ENCODE measurements at regions not wholly inside any gene's neighbourhood (a gene's known extent, or its start where the extent isn't known, plus 50 kb on each side); places are given as distances from the start of the nearest gene placed in this dataset.

DNA sequence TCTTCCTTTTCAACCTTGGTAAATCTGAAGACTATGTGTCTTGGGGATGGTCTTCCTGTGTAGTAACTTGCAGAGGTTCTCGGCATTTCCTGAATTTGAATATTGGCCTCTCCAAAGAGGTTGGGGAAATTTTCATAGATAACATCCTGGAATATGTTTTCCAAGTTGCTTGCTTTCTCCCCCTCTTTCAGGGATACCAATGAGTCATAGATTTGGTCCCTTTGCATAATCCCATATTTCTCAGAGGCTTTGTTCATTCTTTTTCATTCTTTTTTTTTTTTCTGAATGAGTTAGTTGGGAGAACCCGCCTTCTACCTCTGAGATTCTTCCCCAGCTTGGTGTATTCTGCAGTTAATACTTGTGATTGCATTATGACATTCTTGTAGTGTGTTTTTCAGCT lies 549.2 kb upstream of the AMOT start:
- intact Hi-C loops (cut with micrococcal nuclease; ENCODE audit: unreplicated experiment): no loop called here
- no peak for FAIRE-seq

More for the DNA sequence above, 549.2 kb upstream of the AMOT start:
- no peak for DNase-seq (ENCODE audit: low spot score)
- Histone ChIP-seq H3K36me3 (replicated peaks in 1 of 2; ENCODE audit: control insufficient read depth in 1 of 2, insufficient read depth in 2 of 2, low read length in 2 of 2) (no peaks in the 10 kb centered on the region), H2AFZ (ENCODE audit: low read length) (no peak overlapping the region), H3K9me3 (ENCODE audit: low read length) (no peaks in the 10 kb centered on the region), H3K4me1 (ENCODE audit: insufficient read depth, low read length) (no peaks in the 10 kb centered on the region), H3K4me3 (replicated peaks in 1 of 3; ENCODE audit: insufficient read depth in 1 of 3, low read depth in 2 of 3, low read length in 3 of 3) (no peak overlapping the region), H4K20me1 (ENCODE audit: insufficient read depth, low read length) (no peaks in the 10 kb centered on the region), H3K9ac (ENCODE audit: insufficient read depth, low read depth, low read length) (no peak overlapping the region), H3K79me2 (ENCODE audit: insufficient read depth, low read length) (no peaks in the 10 kb centered on the region), H3K27me3 (ENCODE audit: control insufficient read depth in 1 of 2, insufficient read depth in 2 of 2, low read length in 2 of 2) (no peaks in the 10 kb centered on the region), H3K27ac (ENCODE audit: extremely low read length, insufficient read depth, low read length) (no peak overlapping the region), H3K4me2 (ENCODE audit: low read depth, low read length) (no peak overlapping the region)
- ChIA-PET CTCF (ENCODE audit: low intra/inter-chr PET ratio, low total read pairs) (no interaction called here), POLR2A (no interaction called here)
- in situ Hi-C loops (cut with HindIII; ENCODE audit: extremely low pct_ligation_motif_present, low pct_unique_long_range_greater_than_20kb): no loop called here
- ATAC-seq: no peak
- 2% methylated on average over 2 of the region's 2 CpGs for WGBS (ENCODE audit: low lambda C conversion rate)
- no TSS peak for BruUV-seq (replicated peaks)
- no peak for TF ChIP-seq ZNF33A (CRISPR knock-in tag; IDR thresholded peaks at IDR 0.05; ENCODE audit: borderline replicate concordance)
- TF ChIP-seq, protein P1, sequence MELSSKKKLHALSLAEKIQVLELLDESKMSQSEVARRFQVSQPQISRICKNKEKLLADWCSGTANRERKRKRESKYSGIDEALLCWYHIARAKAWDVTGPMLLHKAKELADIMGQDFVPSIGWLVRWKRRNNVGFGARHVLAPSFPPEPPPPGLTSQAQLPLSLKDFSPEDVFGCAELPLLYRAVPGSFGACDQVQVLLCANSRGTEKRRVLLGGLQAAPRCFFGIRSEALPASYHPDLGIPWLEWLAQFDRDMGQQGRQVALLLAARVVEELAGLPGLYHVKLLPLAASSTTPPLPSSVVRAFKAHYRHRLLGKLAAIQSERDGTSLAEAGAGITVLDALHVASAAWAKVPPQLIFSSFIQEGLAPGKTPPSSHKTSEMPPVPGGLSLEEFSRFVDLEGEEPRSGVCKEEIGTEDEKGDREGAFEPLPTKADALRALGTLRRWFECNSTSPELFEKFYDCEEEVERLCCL (CRISPR knock-in tag; IDR thresholded peaks at IDR 0.05; ENCODE audit: borderline replicate concordance): no peak
- no peak for TF ChIP-seq SMARCE1 (IDR thresholded peaks at IDR 0.05; ENCODE audit: borderline replicate concordance)
- TF ChIP-seq, protein P2, sequence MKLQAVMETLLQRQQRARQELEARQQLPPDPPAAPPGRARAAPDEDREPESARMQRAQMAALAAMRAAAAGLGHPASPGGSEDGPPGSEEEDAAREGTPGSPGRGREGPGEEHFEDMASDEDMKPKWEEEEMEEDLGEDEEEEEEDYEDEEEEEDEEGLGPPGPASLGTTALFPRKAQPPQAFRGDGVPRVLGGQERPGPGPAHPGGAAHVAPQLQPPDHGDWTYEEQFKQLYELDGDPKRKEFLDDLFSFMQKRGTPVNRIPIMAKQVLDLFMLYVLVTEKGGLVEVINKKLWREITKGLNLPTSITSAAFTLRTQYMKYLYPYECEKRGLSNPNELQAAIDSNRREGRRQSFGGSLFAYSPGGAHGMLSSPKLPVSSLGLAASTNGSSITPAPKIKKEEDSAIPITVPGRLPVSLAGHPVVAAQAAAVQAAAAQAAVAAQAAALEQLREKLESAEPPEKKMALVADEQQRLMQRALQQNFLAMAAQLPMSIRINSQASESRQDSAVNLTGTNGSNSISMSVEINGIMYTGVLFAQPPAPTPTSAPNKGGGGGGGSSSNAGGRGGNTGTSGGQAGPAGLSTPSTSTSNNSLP (IDR thresholded peaks at IDR 0.05; ENCODE audit: low read depth, low read length): no peak
- TF ChIP-seq, protein P3, sequence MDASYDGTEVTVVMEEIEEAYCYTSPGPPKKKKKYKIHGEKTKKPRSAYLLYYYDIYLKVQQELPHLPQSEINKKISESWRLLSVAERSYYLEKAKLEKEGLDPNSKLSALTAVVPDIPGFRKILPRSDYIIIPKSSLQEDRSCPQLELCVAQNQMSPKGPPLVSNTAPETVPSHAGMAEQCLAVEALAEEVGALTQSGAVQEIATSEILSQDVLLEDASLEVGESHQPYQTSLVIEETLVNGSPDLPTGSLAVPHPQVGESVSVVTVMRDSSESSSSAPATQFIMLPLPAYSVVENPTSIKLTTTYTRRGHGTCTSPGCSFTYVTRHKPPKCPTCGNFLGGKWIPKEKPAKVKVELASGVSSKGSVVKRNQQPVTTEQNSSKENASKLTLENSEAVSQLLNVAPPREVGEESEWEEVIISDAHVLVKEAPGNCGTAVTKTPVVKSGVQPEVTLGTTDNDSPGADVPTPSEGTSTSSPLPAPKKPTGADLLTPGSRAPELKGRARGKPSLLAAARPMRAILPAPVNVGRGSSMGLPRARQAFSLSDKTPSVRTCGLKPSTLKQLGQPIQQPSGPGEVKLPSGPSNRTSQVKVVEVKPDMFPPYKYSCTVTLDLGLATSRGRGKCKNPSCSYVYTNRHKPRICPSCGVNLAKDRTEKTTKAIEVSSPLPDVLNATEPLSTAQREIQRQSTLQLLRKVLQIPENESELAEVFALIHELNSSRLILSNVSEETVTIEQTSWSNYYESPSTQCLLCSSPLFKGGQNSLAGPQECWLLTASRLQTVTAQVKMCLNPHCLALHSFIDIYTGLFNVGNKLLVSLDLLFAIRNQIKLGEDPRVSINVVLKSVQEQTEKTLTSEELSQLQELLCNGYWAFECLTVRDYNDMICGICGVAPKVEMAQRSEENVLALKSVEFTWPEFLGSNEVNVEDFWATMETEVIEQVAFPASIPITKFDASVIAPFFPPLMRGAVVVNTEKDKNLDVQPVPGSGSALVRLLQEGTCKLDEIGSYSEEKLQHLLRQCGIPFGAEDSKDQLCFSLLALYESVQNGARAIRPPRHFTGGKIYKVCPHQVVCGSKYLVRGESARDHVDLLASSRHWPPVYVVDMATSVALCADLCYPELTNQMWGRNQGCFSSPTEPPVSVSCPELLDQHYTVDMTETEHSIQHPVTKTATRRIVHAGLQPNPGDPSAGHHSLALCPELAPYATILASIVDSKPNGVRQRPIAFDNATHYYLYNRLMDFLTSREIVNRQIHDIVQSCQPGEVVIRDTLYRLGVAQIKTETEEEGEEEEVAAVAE (CRISPR knock-in tag; IDR thresholded peaks at IDR 0.05; ENCODE audit: borderline replicate concordance): no peak
- no peak for TF ChIP-seq ZNF24 (IDR thresholded peaks at IDR 0.05)
- no peak for TF ChIP-seq ELF4 (CRISPR knock-in tag; IDR thresholded peaks at IDR 0.05; ENCODE audit: borderline replicate concordance)
- TF ChIP-seq, protein P4, sequence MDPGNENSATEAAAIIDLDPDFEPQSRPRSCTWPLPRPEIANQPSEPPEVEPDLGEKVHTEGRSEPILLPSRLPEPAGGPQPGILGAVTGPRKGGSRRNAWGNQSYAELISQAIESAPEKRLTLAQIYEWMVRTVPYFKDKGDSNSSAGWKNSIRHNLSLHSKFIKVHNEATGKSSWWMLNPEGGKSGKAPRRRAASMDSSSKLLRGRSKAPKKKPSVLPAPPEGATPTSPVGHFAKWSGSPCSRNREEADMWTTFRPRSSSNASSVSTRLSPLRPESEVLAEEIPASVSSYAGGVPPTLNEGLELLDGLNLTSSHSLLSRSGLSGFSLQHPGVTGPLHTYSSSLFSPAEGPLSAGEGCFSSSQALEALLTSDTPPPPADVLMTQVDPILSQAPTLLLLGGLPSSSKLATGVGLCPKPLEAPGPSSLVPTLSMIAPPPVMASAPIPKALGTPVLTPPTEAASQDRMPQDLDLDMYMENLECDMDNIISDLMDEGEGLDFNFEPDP (CRISPR knock-in tag; conservative IDR thresholded peaks at IDR 0.05): no peak
- no peak for TF ChIP-seq CC2D1A (CRISPR knock-in tag; IDR thresholded peaks at IDR 0.05)
- no peak for TF ChIP-seq ZNF121 (CRISPR knock-in tag; IDR thresholded peaks at IDR 0.05)
- no peak for TF ChIP-seq SMYD3 (CRISPR knock-in tag; IDR thresholded peaks at IDR 0.05)
